ENCODE measurements at regions not wholly inside any gene's neighbourhood (a gene's known extent, or its start where the extent isn't known, plus 50 kb on each side); places are given as distances from the start of the nearest gene placed in this dataset.

DNA sequence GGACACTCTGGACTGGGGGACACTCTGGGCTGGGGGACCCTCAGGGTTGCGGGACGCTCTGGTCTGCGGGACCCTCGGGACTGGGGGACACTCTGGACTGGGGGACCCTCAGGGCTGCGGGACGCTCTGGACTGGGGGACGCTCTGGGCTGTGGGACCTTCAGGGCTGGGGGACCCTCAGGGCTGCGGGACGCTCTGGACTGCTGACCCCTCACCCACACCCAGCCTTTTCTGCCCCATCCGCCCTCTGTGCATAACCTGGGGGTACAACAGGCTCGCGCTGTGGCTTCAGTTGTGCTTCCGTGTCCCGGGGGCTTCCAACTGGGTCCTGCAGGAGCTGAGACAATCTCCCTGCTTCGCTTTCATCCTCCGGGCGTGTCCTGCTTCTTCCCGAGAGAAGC is 766.0 kb downstream of the TRIML1 start:
- TF ChIP-seq, protein P1, sequence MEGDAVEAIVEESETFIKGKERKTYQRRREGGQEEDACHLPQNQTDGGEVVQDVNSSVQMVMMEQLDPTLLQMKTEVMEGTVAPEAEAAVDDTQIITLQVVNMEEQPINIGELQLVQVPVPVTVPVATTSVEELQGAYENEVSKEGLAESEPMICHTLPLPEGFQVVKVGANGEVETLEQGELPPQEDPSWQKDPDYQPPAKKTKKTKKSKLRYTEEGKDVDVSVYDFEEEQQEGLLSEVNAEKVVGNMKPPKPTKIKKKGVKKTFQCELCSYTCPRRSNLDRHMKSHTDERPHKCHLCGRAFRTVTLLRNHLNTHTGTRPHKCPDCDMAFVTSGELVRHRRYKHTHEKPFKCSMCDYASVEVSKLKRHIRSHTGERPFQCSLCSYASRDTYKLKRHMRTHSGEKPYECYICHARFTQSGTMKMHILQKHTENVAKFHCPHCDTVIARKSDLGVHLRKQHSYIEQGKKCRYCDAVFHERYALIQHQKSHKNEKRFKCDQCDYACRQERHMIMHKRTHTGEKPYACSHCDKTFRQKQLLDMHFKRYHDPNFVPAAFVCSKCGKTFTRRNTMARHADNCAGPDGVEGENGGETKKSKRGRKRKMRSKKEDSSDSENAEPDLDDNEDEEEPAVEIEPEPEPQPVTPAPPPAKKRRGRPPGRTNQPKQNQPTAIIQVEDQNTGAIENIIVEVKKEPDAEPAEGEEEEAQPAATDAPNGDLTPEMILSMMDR (conservative IDR thresholded peaks at IDR 0.05 in 1 of 2, IDR thresholded peaks at IDR 0.05 in 1 of 2; ENCODE audit: low read depth in 1 of 2, low read length in 2 of 2) = no peak
- TF ChIP-seq EZH2 (IDR thresholded peaks at IDR 0.05; ENCODE audit: low read length, missing control alignments) = no peak

All from fibroblast of lung (primary cell).